Dedifferentiated amniotic fluid mesenchymal stem cell (primary cell): ENCODE measurements at regions not wholly inside any gene's neighbourhood (a gene's known extent, or its start where the extent isn't known, plus 50 kb on each side); places are given as distances from the start of the nearest gene placed in this dataset.
"Not testable (repeated sequence)": the region's sequence is repeated elsewhere in the genome, so short reads cannot be mapped to it uniquely, and the experiment has no call there.

Source experiments
- DNase-seq: peaks from one replicate; pipeline ENCODE4 v3.0.0-alpha.2; 2016; ENCODE audit errors: extremely low spot score

GRCh38 chr2:4139316-4139715, 435.9 kb downstream of the DCDC2C start:
- DNase-seq = no peak

DNA sequence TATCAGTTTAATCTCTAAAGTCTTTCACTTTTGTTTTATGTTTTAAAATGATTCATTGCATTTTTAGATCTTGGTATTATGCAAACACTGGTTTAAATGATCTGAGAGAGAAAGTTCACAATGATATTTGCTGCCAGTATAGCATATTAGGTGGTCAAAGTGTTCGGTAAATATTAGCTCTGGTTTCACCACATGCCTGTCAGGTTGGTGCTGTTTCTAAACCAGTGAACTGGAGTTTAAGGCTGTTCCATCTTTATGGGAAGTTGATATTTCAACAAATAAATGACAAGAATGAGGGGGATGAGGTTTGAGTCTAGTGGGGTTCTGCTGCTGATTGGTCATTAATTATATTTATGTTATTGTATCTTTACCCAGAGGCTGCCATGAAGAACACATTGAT, 436.4 kb downstream of the DCDC2C start:
- DNase-seq = no peak

DNA sequence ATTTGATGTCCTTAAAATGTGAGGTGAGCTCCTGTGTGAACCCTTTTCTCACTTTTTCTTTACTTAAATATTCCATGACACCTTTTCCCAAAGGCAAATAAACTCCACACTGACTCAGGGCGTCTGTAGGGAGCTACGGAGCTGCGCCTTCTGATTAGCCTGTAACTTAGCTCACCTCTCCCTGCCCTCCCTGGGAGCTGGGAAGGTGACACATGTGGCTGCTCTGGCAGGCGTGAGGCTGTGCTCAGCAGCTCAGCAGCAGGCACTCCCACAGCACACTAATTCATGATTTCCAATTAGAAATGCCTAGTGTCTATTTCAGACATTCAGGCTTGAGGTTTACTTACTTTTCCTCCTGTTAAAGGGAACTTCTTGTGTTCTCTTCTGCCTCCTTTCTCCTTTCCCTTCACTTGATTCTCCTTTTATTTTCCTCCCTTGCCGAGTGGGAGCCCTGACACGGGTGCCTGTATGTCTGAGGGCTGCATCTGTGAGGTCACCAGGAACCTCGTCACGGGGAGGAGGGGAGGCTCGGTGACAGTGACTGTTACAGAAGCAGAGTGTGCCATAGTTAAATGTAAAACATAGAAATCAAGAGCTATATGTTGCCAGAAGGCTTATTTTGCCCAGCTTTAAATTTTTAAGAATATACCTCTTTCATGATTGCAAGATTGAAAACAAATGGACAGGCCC, 437.1 kb downstream of the DCDC2C start:
- DNase-seq = no peak

- DNase-seq = no peak
Observed at GRCh38 chr2:4144731-4145130, 441.4 kb downstream of the DCDC2C start.

- no peak for DNase-seq
Observed at GRCh38 chr2:4151521-4151920, 448.1 kb downstream of the DCDC2C start.

DNA sequence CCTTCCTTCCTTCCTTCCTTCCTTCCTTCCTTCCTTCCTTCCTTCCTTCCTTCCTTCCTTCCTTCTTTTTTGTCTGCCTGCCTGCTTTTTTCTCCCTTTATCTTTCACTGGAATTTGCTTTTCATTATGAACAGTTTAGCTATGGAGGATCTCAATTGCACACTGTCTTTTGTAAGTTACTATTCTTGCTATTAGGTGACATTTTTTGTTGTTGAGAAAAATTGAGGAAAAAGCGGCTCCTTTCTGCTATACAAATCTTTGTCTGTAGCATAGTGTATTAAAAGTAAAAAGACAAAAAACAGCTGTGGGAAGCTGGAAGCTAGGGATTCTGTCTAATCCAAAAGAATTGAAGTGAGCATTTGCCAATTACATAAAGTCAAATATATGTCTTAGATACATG, 448.7 kb downstream of the DCDC2C start:
- DNase-seq = no peak

GRCh38 chr2:4168834-4169233, 465.5 kb downstream of the DCDC2C start:
- DNase-seq = no peak

GRCh38 chr2:4174796-4175195, 471.4 kb downstream of the DCDC2C start:
- DNase-seq = no peak

GRCh38 chr2:4175343-4175742, 472.0 kb downstream of the DCDC2C start:
- no peak for DNase-seq

DNA sequence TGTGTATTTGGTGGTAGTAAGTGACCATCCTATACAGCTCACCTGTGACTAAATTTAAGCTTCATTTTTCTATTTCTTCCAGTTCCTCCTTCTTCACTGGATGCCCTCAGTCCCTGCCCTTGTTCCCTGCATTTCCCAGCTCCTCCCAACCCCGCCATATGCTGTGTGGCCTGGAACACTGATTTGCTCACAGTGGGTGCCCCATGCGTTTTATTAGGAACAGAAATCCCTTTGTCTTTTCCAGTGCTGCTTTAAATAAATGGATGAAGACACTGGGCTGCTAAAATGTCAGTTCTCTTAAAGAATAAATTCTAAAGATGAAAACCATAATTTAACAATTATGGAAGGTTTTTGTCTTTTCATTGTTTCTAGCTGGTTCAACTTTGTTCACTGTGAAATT, 477.3 kb downstream of the DCDC2C start:
- DNase-seq = no peak

DNA sequence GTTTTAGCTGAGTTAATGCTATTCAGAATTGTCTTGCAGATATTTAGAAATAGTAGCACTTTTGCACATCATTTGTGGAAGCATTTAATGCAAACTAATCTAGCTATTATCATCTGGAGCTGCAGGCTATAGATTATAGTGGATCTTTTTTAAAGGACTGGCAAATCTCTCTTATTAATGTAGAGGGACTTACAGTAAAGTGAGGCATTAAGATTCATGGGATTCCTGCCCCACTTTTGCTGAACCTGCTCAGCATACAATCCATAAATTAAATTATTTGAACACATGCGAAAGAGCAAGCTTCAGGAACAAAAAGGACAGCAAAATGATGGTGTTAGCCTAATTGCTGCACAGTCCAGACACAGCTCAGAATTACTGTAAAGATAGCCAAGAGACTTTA, 477.7 kb downstream of the DCDC2C start:
- no peak for DNase-seq

DNA sequence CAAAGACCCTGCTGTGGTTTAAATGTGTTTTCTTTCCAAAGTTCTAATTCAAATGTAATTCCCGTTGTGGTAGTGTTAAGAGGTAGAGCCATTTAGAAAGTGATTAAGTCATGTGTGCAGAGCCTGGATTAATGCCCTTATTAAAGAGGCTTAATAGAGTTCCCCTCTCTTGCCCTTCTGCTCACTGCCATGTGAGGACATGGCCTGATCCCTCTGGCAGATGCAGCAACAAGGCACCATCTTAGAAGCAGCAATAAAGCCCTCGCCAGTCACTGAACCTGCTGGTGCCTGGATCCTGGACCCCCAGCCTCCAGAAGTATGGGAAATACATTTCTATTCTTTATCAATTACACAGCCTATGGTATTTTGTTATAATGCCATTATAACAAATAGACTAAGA, 485.2 kb downstream of the DCDC2C start:
- no peak for DNase-seq

GRCh38 chr2:4190548-4190947, 487.2 kb downstream of the DCDC2C start:
- DNase-seq = no peak

GRCh38 chr2:4192119-4192518, 488.7 kb downstream of the DCDC2C start:
- DNase-seq = no peak

GRCh38 chr2:4214444-4215205, 511.2 kb downstream of the DCDC2C start:
- no peak for DNase-seq

- no peak for DNase-seq
Observed at GRCh38 chr2:4217737-4218136, 514.4 kb downstream of the DCDC2C start.

DNA sequence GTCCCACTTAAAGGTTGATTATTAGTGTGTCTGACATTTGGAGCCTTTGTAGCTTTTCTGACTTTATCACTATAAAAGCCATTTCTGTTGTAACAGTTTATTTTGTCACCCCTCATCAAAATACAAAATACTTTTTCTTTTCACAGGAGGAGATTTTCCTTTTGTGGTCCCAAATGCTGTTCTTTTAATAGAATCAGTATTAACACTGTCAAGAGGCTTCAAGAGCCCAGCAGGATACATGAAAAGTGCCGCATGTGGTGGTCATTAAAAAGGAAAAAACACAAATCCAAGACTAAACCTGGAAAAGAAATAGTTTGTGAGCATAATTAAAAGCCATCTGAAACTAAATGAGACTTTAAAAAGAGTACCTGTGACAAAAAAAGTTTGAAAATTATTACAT, 515.7 kb downstream of the DCDC2C start:
- DNase-seq = no peak

DNA sequence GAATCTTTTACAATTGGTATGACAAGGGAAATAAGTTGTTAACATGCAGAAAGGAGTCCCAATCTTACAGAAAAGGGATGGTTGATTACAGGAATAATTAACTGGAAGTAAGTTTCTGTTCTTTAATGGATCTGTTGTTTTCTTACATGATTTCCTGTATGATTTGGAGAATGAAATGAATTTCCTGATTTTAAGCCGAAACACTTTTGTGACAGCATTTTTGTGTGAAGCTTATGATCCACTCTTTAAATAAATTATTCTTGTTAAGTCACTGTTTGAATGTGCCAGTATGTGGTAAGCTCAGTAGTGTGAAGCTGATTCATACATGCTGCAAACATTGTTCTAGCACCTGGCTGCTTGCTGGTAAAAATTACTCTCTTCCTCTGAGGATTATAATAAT, 516.2 kb downstream of the DCDC2C start:
- DNase-seq = no peak

DNA sequence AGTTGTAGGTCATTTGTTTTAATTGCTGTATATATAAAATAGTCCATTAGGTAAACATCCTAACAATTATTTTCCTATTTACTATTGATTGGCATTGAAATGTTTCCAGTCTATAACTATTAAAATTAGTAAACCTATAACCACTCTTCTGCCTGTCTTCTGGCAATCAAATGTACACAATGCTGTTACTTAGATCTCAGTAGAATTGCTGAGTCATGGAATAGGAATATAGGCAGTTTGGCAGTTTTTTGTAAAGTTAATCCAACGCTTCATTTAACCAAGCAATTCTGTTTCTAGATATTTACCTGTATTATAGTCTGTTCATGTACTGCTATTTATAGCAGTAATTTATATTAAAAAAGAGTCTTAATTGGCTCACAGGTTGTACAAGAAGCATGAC, 518.1 kb downstream of the DCDC2C start:
- DNase-seq = no peak

GRCh38 chr2:4221845-4222244, 518.5 kb downstream of the DCDC2C start:
- no peak for DNase-seq

GRCh38 chr2:4244422-4244821, 541.0 kb downstream of the DCDC2C start:
- DNase-seq = not testable (repeated sequence)

- no peak for DNase-seq
Observed at GRCh38 chr2:4246364-4247131, 543.2 kb downstream of the DCDC2C start.

GRCh38 chr2:4247791-4248190, 544.4 kb downstream of the DCDC2C start:
- DNase-seq = no peak
